Fibroblast of lung (primary cell): ENCODE measurements at regions not wholly inside any gene's neighbourhood (a gene's known extent, or its start where the extent isn't known, plus 50 kb on each side); places are given as distances from the start of the nearest gene placed in this dataset.

ENCODE experiments used
- DNase-seq, 2 donors: peaks; one replicate each; pipeline versions ENCODE4 v3.0.0 to v3.0.0-alpha.2; 2010; ENCODE audit warnings: low read depth in 2 of 2
- H2AFZ ChIP-seq: 2 replicates; pipeline ENCODE4 v1.5.1; 2012; ENCODE audit warnings: low read length, control low read depth, inconsistent platforms
- H3K27ac ChIP-seq: 2 replicates; pipeline ENCODE4 v1.5.1; 2011; ENCODE audit warnings: low read length, control low read depth; ENCODE audit not compliant: insufficient read depth
- H3K27me3 ChIP-seq: 2 replicates; pipeline ENCODE4 v1.5.1; 2011; ENCODE audit warnings: mild to moderate bottlenecking, low read length; ENCODE audit not compliant: control insufficient read depth, insufficient read depth
- H3K36me3 ChIP-seq: 2 replicates; pipeline ENCODE4 v1.5.1; 2011; ENCODE audit warnings: low read length; ENCODE audit not compliant: control insufficient read depth, insufficient read depth
- H3K4me1 ChIP-seq: 2 replicates; pipeline ENCODE4 v1.5.1; 2011; ENCODE audit warnings: low read length; ENCODE audit not compliant: control insufficient read depth, insufficient read depth; ENCODE audit errors: extremely low read depth
- H3K4me2 ChIP-seq: 2 replicates; pipeline ENCODE4 v1.5.1; 2011; ENCODE audit warnings: low read length, control low read depth; ENCODE audit not compliant: insufficient read depth; ENCODE audit errors: extremely low read depth
- H3K4me3 ChIP-seq, 4 experiments: fragments of 200-600 bp in 1 of 4; sonication (generic) in 1 of 4; replicated peaks in 1 of 4; 2 replicates each; pipeline ENCODE4 v1.5.1; 2011 to 2016; ENCODE audit warnings: low read length in 4 of 4, low read depth in 3 of 4, mild to moderate bottlenecking in 3 of 4, control low read depth in 2 of 4, inconsistent platforms in 1 of 4, mixed read lengths in 1 of 4; ENCODE audit not compliant: insufficient read depth in 1 of 4; ENCODE audit errors: control extremely low read depth in 1 of 4
- H3K79me2 ChIP-seq: 2 replicates; pipeline ENCODE4 v1.5.1; 2012; ENCODE audit warnings: mild to moderate bottlenecking, low read length, inconsistent platforms; ENCODE audit not compliant: control insufficient read depth, insufficient read depth
- H3K9ac ChIP-seq: 2 replicates; pipeline ENCODE4 v1.5.1; 2011; ENCODE audit warnings: mild to moderate bottlenecking, low read length, control low read depth; ENCODE audit not compliant: insufficient read depth
- H3K9me3 ChIP-seq: 2 replicates; pipeline ENCODE4 v1.5.1; 2012; ENCODE audit warnings: low read depth, low read length; ENCODE audit not compliant: control insufficient read depth, insufficient read depth
- H4K20me1 ChIP-seq: 2 replicates; pipeline ENCODE4 v1.5.1; 2011; ENCODE audit warnings: low read length; ENCODE audit not compliant: control insufficient read depth, insufficient read depth; ENCODE audit errors: extremely low read depth
- EZH2 ChIP-seq: IDR thresholded peaks from 2 replicates; pipeline ENCODE4 v1.5.1; 2012; ENCODE audit warnings: low read length, control low read depth, mild to moderate bottlenecking; ENCODE audit errors: missing control alignments
- TF ChIP-seq, protein P1 (sequence below), 2 donors: IDR thresholded peaks in 1 of 2; conservative IDR thresholded peaks in 1 of 2; 1 replicate in 1 of 2; 2 replicates in 1 of 2; pipeline ENCODE4 v1.5.1; 2011 to 2012; ENCODE audit warnings: low read length in 2 of 2, control low read depth in 1 of 2, inconsistent platforms in 1 of 2, low read depth in 1 of 2, mild to moderate bottlenecking in 1 of 2

DNA sequence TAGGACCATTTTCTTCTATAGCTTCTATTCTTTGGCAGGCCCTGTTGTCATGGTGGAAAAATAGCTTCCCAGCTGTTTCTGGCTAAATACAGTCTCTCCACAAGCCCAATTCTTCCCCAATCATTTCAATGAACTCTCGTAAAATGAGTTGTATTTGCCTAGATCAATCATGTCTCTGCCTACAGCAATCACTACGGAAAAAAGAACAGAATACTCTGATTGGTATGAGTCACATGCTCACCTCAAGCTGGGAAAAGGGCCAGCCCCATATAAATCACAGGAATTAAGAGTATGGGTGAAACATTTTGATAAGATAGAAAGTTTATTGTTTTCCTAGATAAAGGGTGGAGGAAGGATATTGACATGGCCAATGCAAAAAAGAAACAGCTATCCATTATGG, 711.4 kb downstream of the EFNA5 start:
- Histone ChIP-seq H3K9ac (no peak overlapping the region), H3K27me3 (no peaks in the 10 kb centered on the region), H3K4me3 (no peak overlapping the region), H2AFZ (no peak overlapping the region), H3K9me3 (no peaks in the 10 kb centered on the region), H4K20me1 (no peaks in the 10 kb centered on the region), H3K27ac (no peak overlapping the region), H3K79me2 (no peaks in the 10 kb centered on the region), H3K4me2 (no peak overlapping the region), H3K36me3 (no peaks in the 10 kb centered on the region), H3K4me1 (no peaks in the 10 kb centered on the region)
- peak in 1 of 2 donors; percentile 67 for DNase-seq
- TF ChIP-seq EZH2 = no peak
- TF ChIP-seq, protein P1, sequence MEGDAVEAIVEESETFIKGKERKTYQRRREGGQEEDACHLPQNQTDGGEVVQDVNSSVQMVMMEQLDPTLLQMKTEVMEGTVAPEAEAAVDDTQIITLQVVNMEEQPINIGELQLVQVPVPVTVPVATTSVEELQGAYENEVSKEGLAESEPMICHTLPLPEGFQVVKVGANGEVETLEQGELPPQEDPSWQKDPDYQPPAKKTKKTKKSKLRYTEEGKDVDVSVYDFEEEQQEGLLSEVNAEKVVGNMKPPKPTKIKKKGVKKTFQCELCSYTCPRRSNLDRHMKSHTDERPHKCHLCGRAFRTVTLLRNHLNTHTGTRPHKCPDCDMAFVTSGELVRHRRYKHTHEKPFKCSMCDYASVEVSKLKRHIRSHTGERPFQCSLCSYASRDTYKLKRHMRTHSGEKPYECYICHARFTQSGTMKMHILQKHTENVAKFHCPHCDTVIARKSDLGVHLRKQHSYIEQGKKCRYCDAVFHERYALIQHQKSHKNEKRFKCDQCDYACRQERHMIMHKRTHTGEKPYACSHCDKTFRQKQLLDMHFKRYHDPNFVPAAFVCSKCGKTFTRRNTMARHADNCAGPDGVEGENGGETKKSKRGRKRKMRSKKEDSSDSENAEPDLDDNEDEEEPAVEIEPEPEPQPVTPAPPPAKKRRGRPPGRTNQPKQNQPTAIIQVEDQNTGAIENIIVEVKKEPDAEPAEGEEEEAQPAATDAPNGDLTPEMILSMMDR (conservative IDR thresholded peaks at IDR 0.05 in 1 of 2, IDR thresholded peaks at IDR 0.05 in 1 of 2; ENCODE audit: low read depth in 1 of 2, low read length in 2 of 2) = no peak

DNA sequence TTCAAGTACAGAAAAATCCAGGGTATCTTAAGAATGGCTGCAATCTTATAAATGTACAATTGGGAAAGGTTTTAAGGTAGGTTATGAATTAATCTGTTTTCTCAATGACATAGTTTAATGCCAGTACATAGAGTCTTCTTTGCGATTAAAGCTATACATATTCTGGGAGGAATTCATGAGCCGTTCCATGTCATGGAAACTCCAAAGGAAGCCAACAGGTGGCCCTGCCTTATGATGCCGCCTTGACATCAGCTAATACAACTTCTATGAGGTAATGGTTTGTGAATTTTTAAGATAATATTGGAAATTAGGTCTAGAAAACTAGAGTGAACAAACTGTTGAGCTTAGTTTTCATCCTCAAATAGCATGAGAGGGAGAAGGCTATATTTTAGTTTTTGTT, 713.4 kb downstream of the EFNA5 start:
- Histone ChIP-seq H3K36me3 (no peaks in the 10 kb centered on the region), H2AFZ (no peak overlapping the region), H3K4me1 (no peaks in the 10 kb centered on the region), H3K27ac (no peak overlapping the region), H3K4me2 (no peak overlapping the region), H3K4me3 (no peak overlapping the region), H3K79me2 (no peaks in the 10 kb centered on the region), H3K27me3 (no peaks in the 10 kb centered on the region), H4K20me1 (no peaks in the 10 kb centered on the region), H3K9ac (no peak overlapping the region), H3K9me3 (no peaks in the 10 kb centered on the region)
- TF ChIP-seq EZH2 = no peak
- TF ChIP-seq, protein P1 (conservative IDR thresholded peaks at IDR 0.05 in 1 of 2, IDR thresholded peaks at IDR 0.05 in 1 of 2; ENCODE audit: low read depth in 1 of 2, low read length in 2 of 2) = no peak
- DNase-seq = no peak

DNA sequence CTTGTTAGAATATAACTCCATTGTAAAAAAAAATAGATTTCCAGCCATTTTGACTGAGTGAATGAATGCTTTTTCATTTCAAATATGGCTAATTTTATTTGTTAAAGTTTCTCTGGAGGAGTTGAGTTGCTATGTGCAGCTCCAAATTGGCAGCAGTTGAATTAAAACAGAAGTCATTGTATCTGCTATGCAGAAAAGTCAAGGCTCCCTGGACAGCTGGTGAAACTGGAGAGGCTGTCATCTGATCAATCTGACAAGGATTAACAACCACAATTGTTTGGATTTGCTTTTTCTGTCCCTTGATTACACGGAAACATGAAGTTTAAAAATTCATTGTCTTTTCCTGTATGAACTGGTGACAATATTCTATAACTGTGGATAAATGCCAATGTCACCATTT, 713.9 kb downstream of the EFNA5 start:
- TF ChIP-seq EZH2 = no peak
- TF ChIP-seq, protein P1 (conservative IDR thresholded peaks at IDR 0.05 in 1 of 2, IDR thresholded peaks at IDR 0.05 in 1 of 2; ENCODE audit: low read depth in 1 of 2, low read length in 2 of 2) = no peak
- H3K4me2 ChIP-seq = no peak overlapping the region
- H3K4me3 ChIP-seq = no peak overlapping the region
- H2AFZ ChIP-seq = no peak overlapping the region
- H3K4me1 ChIP-seq = no peaks in the 10 kb centered on the region
- no peak overlapping the region for H3K27ac ChIP-seq
- H3K9ac ChIP-seq = no peak overlapping the region
- no peaks in the 10 kb centered on the region for H3K79me2 ChIP-seq
- H3K9me3 ChIP-seq = no peaks in the 10 kb centered on the region
- H3K36me3 ChIP-seq = no peaks in the 10 kb centered on the region
- H3K27me3 ChIP-seq = no peaks in the 10 kb centered on the region
- no peaks in the 10 kb centered on the region for H4K20me1 ChIP-seq
- DNase-seq = no peak
